ENCODE measurements at regions not wholly inside any gene's neighbourhood (a gene's known extent, or its start where the extent isn't known, plus 50 kb on each side); places are given as distances from the start of the nearest gene placed in this dataset.
"Not testable (repeated sequence)": the region's sequence is repeated elsewhere in the genome, so short reads cannot be mapped to it uniquely, and the experiment has no call there.

DNA sequence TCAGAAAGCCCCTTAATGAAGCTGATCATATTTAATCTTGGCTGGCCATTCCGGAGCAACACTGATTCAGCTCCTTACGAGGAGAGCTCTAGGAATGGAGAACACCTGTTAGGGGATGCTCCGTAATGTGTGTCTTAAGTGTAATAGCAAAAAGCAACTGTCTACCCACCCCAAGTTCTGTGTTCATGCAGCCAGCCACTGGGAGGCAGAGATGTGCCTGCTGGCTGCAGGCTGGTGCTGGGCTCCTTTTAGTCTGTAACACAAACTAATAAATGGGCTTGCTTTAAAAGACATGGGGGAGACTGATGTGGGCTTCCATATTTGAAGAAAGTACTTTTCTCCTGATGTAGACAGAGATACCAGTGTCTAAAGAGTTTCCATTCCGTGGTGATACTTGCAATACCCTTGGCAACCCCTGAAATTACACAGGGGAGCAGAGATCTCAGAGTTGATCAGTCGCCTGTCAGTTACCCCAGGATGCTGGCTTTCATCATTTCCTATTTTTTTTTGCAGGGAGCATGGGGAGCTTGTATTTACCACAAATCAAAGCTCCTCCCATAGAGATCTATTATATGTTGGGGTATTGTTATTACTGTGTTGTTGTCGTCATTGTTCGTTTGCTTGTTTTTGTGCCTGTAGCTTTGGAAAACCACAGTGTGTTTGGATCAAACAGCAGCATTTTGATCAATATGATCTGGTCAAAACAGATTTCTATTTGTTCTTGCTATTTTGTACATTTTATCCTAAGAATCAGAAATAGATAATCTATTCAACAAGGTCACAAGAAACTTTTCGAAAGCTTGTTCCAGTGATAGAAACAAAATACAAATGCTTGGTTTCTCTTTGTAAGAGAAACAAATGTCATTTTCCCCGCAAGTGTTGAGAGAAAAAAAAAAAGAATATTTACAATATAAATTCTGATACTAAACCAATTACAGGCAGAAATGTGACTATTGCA, 65.8 kb downstream of the MTX3 start:
- DNase-seq = no peak

GRCh38 chr5:79923431-79923830, 67.6 kb downstream of the MTX3 start:
- no peak for DNase-seq

DNA sequence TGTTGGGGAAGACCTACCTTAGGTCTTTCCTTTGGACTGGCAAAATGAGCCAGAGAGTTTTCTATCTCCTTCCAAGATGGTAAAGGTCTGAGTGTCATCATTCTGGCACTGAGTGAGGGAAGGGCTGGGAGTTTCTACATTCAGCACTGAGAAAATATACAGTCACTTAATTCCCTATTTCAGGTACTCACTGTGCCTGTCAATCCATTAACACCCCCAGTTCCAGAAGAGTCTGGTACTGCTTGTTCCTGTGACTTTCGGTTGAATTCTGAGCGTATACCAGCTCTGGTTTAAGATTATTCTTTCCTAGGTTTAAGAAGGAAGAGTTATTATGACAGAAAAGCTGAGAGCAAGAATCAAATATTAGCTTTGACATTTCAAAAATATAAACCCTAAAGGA, 68.4 kb downstream of the MTX3 start:
- DNase-seq = no peak

DNA sequence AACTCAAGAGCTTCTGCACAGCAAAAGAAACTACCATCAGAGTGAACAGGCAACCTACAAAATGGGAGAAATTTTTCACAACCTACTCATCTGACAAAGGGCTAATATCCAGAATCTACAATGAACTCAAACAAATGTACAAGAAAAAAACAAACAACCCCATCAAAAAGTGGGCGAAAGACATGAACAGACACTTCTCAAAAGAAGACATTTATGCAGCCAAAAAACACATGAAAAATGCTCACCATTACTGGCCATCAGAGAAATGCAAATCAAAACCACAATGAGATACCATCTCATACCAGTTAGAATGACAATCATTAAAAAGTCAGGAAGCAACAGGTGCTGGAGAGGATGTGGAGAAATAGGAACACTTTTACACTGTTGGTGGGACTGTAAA, 83.6 kb downstream of the MTX3 start:
- not testable (repeated sequence) for DNase-seq

DNA sequence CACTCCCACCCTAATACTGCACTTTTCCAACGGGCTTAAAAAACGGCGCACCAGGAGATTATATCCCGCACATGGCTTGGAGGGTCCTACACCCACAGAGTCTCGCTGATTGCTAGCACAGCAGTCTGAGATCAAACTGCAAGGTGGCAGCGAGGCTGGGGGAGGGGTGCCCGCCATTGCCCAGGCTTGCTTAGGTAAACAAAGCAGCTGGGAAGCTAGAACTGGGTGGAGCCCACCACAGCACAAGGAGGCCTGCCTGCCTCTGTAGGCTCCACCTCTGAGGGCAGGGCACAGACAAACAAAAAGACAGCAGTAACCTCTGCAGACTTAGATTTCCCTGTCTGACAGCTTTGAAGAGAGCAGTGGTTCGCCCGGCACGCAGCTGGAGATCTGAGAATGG, 88.5 kb downstream of the MTX3 start:
- DNase-seq = not testable (repeated sequence)

GRCh38 chr5:79901631-79902030, 89.4 kb downstream of the MTX3 start:
- no peak for DNase-seq

DNA sequence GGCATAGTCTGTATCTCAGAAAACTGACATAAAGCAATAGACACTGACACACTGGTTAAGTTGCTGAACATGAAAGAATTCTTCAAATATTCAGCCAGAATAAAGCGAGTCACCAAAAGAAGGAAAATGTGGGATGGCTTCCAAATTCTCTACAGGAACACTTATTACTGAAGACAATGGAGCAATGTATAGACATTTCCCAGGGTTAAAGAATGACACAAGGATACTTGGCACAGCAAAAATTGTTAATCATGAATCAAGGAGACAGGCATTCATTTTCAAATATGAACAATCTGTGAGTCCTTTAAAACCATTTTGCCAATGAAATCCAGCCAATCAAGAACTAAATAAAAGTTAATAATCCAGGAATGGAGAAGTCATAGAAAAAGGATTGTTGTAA, 92.5 kb downstream of the MTX3 start:
- DNase-seq = no peak

- no peak for DNase-seq
These were observed 97.1 kb downstream of the MTX3 start for GRCh38 chr5:79893976-79894375.

DNA sequence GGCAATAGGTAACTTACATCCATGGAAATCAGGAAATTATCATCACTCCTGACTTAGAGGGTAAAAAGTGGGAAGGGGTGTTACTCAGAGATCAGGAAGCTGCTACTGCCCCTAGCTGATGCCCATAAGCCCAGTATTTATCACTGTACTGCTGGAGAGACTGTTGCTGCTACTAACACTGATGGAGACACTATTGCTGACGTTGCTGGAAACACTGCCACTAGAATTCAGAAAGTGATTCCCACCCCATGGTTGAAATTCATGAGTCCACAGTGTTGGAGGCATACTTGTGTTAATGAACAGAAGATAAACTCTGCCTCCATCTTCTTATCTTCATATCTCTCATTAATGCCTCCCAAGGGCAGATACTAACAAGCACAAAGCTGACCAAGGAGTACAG, 97.6 kb downstream of the MTX3 start:
- no peak for DNase-seq

GRCh38 chr5:79890930-79891249, 100.2 kb downstream of the MTX3 start:
- DNase-seq = no peak

- no peak for DNase-seq
These were observed 100.7 kb downstream of the MTX3 start for GRCh38 chr5:79890119-79890929.

DNA sequence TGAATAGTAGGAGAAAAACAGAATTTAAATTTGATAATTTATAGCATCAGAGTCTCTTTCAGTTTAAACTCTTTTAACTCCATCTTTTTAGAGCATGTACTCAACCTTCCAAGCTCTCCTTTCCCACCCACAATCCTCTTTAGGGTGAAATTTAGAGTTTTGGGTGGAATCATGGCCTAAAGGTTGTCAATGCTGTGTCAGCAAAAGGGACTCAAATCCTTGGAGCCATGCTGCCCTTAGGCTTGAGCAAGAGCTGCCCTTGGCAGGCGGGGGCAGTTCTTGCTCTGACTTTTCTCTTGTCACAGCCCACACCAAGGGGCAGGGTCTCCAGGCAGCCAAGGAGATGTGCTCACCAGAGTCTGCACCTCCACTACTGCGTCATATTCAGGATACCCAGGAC, 102.4 kb downstream of the MTX3 start:
- DNase-seq = no peak

- no peak for DNase-seq
These were observed 104.0 kb downstream of the MTX3 start for GRCh38 chr5:79886925-79887655.

GRCh38 chr5:79886456-79886855, 104.6 kb downstream of the MTX3 start:
- peak; percentile 14 for DNase-seq

- DNase-seq = not testable (repeated sequence)
These were observed 111.2 kb downstream of the MTX3 start for GRCh38 chr5:79879880-79880279.

DNA sequence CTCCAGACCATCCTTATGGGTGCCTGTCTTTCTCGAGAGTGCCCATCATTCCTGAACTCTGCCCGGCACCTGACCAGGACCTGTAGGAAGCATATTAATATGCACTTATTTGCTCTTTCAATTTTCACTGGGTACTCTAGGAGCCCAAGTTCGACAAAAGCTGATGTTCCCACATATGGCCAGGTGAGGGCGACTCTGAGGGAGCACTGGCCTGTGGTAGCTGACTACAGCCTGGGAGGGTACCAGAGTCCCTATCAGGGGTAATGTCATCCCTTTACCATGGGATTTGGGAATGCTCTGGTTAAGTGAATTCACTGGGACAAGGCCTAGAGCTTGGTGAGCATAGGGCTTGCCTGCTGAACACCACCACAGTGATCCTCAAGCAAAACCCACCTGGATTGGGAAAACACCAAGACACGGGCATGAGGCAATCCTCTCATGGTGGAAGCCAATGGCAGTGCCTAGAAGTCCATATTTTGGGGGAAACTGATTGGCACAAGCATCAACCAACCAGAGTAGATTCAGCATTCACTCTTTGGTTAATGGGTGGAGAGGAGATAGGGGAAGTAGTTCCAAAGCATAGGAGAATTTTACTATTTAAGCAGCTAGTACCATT, 112.2 kb downstream of the MTX3 start:
- no peak for DNase-seq

GRCh38 chr5:79878136-79878679, 112.9 kb downstream of the MTX3 start:
- DNase-seq = no peak

GRCh38 chr5:79876456-79876855, 114.6 kb downstream of the MTX3 start:
- no peak for DNase-seq

GRCh38 chr5:79875230-79875629, 115.8 kb downstream of the MTX3 start:
- DNase-seq = no peak

DNA sequence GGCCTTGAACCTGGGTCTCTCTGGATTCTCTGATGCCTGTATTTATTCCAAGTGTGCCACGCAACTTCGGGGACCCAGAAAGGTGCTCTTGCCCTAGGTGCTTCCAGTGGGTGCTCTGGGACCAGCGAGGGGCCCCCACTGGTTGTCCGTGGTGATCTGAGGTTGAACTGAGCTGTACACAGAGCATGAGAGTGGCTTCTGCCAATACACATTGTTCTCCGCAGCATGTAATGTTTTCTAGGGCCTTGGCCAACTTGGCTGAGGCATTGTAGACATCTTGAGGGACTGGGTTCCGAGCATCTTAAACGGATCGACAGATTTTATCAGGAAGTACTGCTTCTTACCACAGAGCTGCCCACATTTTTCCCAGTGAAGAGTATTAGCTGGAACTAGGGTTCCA, 117.9 kb downstream of the MTX3 start:
- no peak for DNase-seq

DNA sequence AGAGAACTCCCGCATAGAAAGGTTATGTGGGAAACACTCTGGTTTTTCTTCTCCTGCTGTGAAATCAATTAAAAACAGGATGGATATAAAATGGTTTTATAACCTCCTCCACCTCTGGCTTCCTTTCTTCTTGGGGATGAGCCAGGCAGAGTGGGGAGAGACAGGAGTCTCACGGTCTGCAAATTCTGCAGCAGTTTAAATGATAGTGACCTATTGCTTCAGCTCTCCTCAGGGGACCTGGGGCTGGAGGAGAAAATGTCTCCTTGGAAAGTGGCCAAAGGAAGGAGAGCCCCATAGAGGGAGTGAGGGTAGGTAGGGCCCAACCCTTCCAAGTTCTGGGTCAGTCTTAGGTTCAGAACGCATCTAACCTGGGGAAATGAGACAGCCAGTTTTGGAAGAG, 118.8 kb downstream of the MTX3 start:
- DNase-seq = no peak

GRCh38 chr5:79871364-79872120, 119.5 kb downstream of the MTX3 start:
- DNase-seq = no peak
